Adrenal gland (tissue), 5 donors: ENCODE measurements at regions not wholly inside any gene's neighbourhood (a gene's known extent, or its start where the extent isn't known, plus 50 kb on each side); places are given as distances from the start of the nearest gene placed in this dataset.

Source experiments
- CTCF ChIP-seq, 6 experiments: fragments of 450-650 bp in 4 of 6; fragments of 200-600 bp in 2 of 6; sonication (generic) in 1 of 6; IDR thresholded peaks; 1 replicate in 5 of 6; 2 replicates in 1 of 6; pipeline versions ENCODE4 v1.5.1 to v1.8.0; 2016 to 2021; ENCODE audit warnings: antibody characterized with exemption in 6 of 6, mild to moderate bottlenecking in 2 of 6, moderate library complexity in 1 of 6
- POLR2A ChIP-seq, 2 donors: fragments of 450-650 bp; IDR thresholded peaks; one replicate each; pipeline ENCODE4 v1.6.1; 2017; ENCODE audit warnings: antibody characterized with exemption in 2 of 2, mild to moderate bottlenecking in 2 of 2, moderate library complexity in 1 of 2
- donor health status: DM: no; HTN: no; CAD: no.

GRCh38 chr16:58938811-58939210 lies 204.7 kb upstream of the GOT2 start:
- no peak for TF ChIP-seq CTCF (IDR thresholded peaks at IDR 0.05)
- TF ChIP-seq POLR2A (IDR thresholded peaks at IDR 0.05): no peak
